IMR-90 (cell line): ENCODE measurements at regions not wholly inside any gene's neighbourhood (a gene's known extent, or its start where the extent isn't known, plus 50 kb on each side); places are given as distances from the start of the nearest gene placed in this dataset.

Experiments used
- ATAC-seq: fragments of 200-7000 bp; cut with Tn5 transposase; 2 replicates; pipeline ENCODE4 v1.9.1; 2020; ENCODE audit warnings: low read depth, mild to moderate bottlenecking, moderate library complexity
- BruUV-seq: library from RNA; stranded (reverse); fragments of 400-500 nt; replicated peaks from 2 replicates; lab custom pipeline; 2021; lab: Mats Ljungman, UMichigan
- CTCF ChIA-PET: fragments of 300-600 bp; formaldehyde crosslinking; extraction: SDS; loops from one replicate; lab custom pipeline; 2021; ENCODE audit warnings: antibody characterized with exemption; lab: Yijun Ruan, JAX
- POLR2A ChIA-PET: fragments of 300-600 bp; sonication (Branson Sonifier 250); formaldehyde crosslinking; loops from one replicate; lab custom pipeline; 2022; ENCODE audit warnings: antibody characterized with exemption; ENCODE audit not compliant: unreplicated experiment; lab: Charles Lee
- DNase-seq: peaks from one replicate; pipeline ENCODE4 v3.0.0; 2013
- H2AFZ ChIP-seq: replicated peaks from 2 replicates; pipeline ENCODE3; 2013; ENCODE audit warnings: low read length, mild to moderate bottlenecking; ENCODE audit not compliant: poor library complexity
- H2AK5ac ChIP-seq: 2 replicates; pipeline ENCODE4 v1.6.1; 2013; ENCODE audit warnings: low read depth, low read length, inconsistent platforms
- H2AK9ac ChIP-seq: replicated peaks from 2 replicates; pipeline ENCODE3; 2013; ENCODE audit warnings: mild to moderate bottlenecking, low read depth, low read length, moderate library complexity; ENCODE audit not compliant: poor library complexity
- H2BK120ac ChIP-seq: 2 replicates; pipeline ENCODE4 v1.6.1; 2013; ENCODE audit warnings: low read depth, low read length, inconsistent platforms
- H2BK15ac ChIP-seq: 3 replicates; pipeline ENCODE4 v1.6.1; 2013; ENCODE audit warnings: low read depth, low read length, inconsistent platforms
- H2BK20ac ChIP-seq: 2 replicates; pipeline ENCODE4 v1.6.1; 2013; ENCODE audit warnings: low read depth, mild to moderate bottlenecking, inconsistent platforms, low read length, moderate library complexity
- H2BK5ac ChIP-seq: 2 replicates; pipeline ENCODE4 v1.6.1; 2013; ENCODE audit warnings: mild to moderate bottlenecking, low read depth, low read length, inconsistent platforms; ENCODE audit not compliant: poor library complexity, severe bottlenecking
- H3K14ac ChIP-seq: replicated peaks from 2 replicates; pipeline ENCODE4 v1.6.1; 2013; ENCODE audit warnings: low read depth, low read length, inconsistent platforms
- H3K18ac ChIP-seq: 2 replicates; pipeline ENCODE4 v1.6.1; 2013; ENCODE audit warnings: low read depth, low read length, control low read depth
- H3K23ac ChIP-seq: 2 replicates; pipeline ENCODE4 v1.6.1; 2013; ENCODE audit warnings: low read depth, low read length, inconsistent platforms
- H3K27ac ChIP-seq: 2 replicates; pipeline ENCODE4 v1.5.1; 2013; ENCODE audit warnings: mild to moderate bottlenecking, control low read depth, low read length; ENCODE audit not compliant: insufficient read depth
- H3K27me3 ChIP-seq: 2 replicates; pipeline ENCODE4 v1.6.1; 2013; ENCODE audit warnings: low read length; ENCODE audit not compliant: control insufficient read depth, insufficient read depth
- H3K36me3 ChIP-seq: 2 replicates; pipeline ENCODE4 v1.6.1; 2013; ENCODE audit warnings: low read length, mixed read lengths; ENCODE audit not compliant: control insufficient read depth, insufficient read depth
- H3K4ac ChIP-seq: 2 replicates; pipeline ENCODE4 v1.6.1; 2013; ENCODE audit warnings: low read depth, low read length, inconsistent platforms
- H3K4me1 ChIP-seq: 2 replicates; pipeline ENCODE4 v1.6.1; 2013; ENCODE audit warnings: low read length, mixed read lengths; ENCODE audit not compliant: control insufficient read depth, insufficient read depth
- H3K4me2 ChIP-seq: 2 replicates; pipeline ENCODE4 v1.6.1; 2013; ENCODE audit warnings: low read depth, mild to moderate bottlenecking, control low read depth, low read length, moderate library complexity
- H3K4me3 ChIP-seq: 2 replicates; pipeline ENCODE4 v1.5.1; 2013; ENCODE audit warnings: low read depth, mild to moderate bottlenecking, control low read depth, low read length, moderate library complexity; ENCODE audit not compliant: insufficient read depth
- H3K56ac ChIP-seq: 2 replicates; pipeline ENCODE4 v1.6.1; 2013; ENCODE audit warnings: low read length, inconsistent platforms; ENCODE audit not compliant: insufficient read depth; ENCODE audit errors: extremely low read depth
- H3K79me1 ChIP-seq, 2 experiments: 2 replicates each; pipeline ENCODE4 v1.6.1; 2013; ENCODE audit warnings: low read length in 2 of 2, inconsistent platforms in 1 of 2, low read depth in 1 of 2
- H3K9ac ChIP-seq: 2 replicates; pipeline ENCODE4 v1.6.1; 2013; ENCODE audit warnings: low read depth, low read length, control low read depth
- H3K9me1 ChIP-seq: 2 replicates; pipeline ENCODE4 v1.6.1; 2013; ENCODE audit warnings: low read length, inconsistent platforms; ENCODE audit not compliant: insufficient read depth
- H3K9me3 ChIP-seq: 2 replicates; pipeline ENCODE4 v1.6.1; 2013; ENCODE audit warnings: low read length; ENCODE audit not compliant: control insufficient read depth, insufficient read depth
- H4K20me1 ChIP-seq: 2 replicates; pipeline ENCODE4 v1.6.1; 2013; ENCODE audit warnings: low read length, inconsistent platforms; ENCODE audit not compliant: insufficient read depth
- H4K5ac ChIP-seq: 2 replicates; pipeline ENCODE4 v1.6.1; 2013; ENCODE audit warnings: mild to moderate bottlenecking, low read depth, low read length, control low read depth
- H4K8ac ChIP-seq, 2 experiments: 2 replicates each; pipeline ENCODE4 v1.6.1; 2013; ENCODE audit warnings: low read depth in 2 of 2, low read length in 2 of 2, control low read depth in 1 of 2, inconsistent platforms in 1 of 2
- H4K91ac ChIP-seq: 2 replicates; pipeline ENCODE4 v1.6.1; 2013; ENCODE audit warnings: low read depth, low read length, inconsistent platforms; ENCODE audit not compliant: insufficient read depth
- MAFK ChIP-seq: IDR thresholded peaks from 2 replicates; pipeline ENCODE4 v1.6.1; 2012; ENCODE audit warnings: low read depth, low read length, improper control_type of control experiment
- MAZ ChIP-seq: IDR thresholded peaks from 2 replicates; pipeline ENCODE4 v1.6.1; 2012; ENCODE audit warnings: low read depth, mild to moderate bottlenecking, low read length, improper control_type of control experiment, moderate library complexity, borderline replicate concordance
- MXI1 ChIP-seq: IDR thresholded peaks from 2 replicates; pipeline ENCODE4 v1.6.1; 2012; ENCODE audit warnings: low read depth, mild to moderate bottlenecking, low read length, moderate library complexity, borderline replicate concordance
- SMC3 ChIP-seq: fragments of 150-350 bp; IDR thresholded peaks from 2 replicates; pipeline ENCODE4 v1.6.1; 2016; ENCODE audit warnings: low read depth, mild to moderate bottlenecking, antibody characterized with exemption, low read length, moderate library complexity
- USF2 ChIP-seq: fragments of 150-350 bp; IDR thresholded peaks from 2 replicates; pipeline ENCODE4 v1.6.1; 2017; ENCODE audit warnings: mild to moderate bottlenecking, antibody characterized with exemption, low read length, low read depth
- WGBS, 2 experiments: methylation state at CpG; one replicate each; pipeline versions ENCODE4 v1.1.5 to v1.1.7; 2013; ENCODE audit warnings: missing lambda C conversion rate in 2 of 2; ENCODE audit not compliant: insufficient read length in 1 of 2; ENCODE audit errors: extremely low coverage in 2 of 2; 5-methylcytosine and 5-hydroxymethylcytosine counted together
- dilution Hi-C: fragments of 300-500 bp; cut with HindIII; formaldehyde crosslinking; loops from one replicate; pipeline ENCODE4 v1.14.3; 2018; ENCODE audit warnings: low sequenced_read_pairs; ENCODE audit not compliant: unreplicated experiment
- in situ Hi-C: fragments of 300-500 bp; cut with MboI; formaldehyde crosslinking; loops from 3 replicates; pipeline ENCODE4 v1.14.3; 2019; ENCODE audit warnings: low sequenced_read_pairs, inconsistent platforms, mixed read lengths
- intact Hi-C: fragments of 100-400 bp; cut with micrococcal nuclease; formaldehyde crosslinking; loops from 2 replicates; pipeline ENCODE4 v1.10.0; 2022
- TF ChIP-seq, protein P1 (sequence below): conservative IDR thresholded peaks from 2 replicates; pipeline ENCODE4 v1.5.1; 2012; ENCODE audit warnings: mild to moderate bottlenecking, low read depth, low read length, improper control_type of control experiment

GRCh38 chr6:106913676-106914280, 60.8 kb downstream of the CD24 start:
- H3K4me1 ChIP-seq: no peaks in the 10 kb centered on the region
- H2AK9ac ChIP-seq: no peak overlapping the region
- H3K4ac ChIP-seq: no peak overlapping the region
- DNase-seq (no peak), ATAC-seq (no peak)
- no peak overlapping the region for H4K91ac ChIP-seq
- H3K27me3 ChIP-seq: peaks cover 1% of the 10 kb centered on the region; the same call in 1 of the 2 replicates
- H3K14ac ChIP-seq: no peak overlapping the region
- no peak overlapping the region for H2AK5ac ChIP-seq
- H2BK15ac ChIP-seq: no peak overlapping the region
- no peak overlapping the region for H2BK120ac ChIP-seq
- no peak overlapping the region for H3K27ac ChIP-seq
- no peaks in the 10 kb centered on the region for H4K20me1 ChIP-seq
- no peaks in the 10 kb centered on the region for H3K36me3 ChIP-seq
- ChIA-PET CTCF (interaction anchor here (0.6 kb wide), 1 partner anchor 269 kb away, joined by 6 read pairs; no protein-coding TSS in a partner anchor), POLR2A (no interaction called here)
- WGBS, 2 experiments: no CpG with 5 or more reads among the region's 5 CpGs
- no peak overlapping the region for H2BK20ac ChIP-seq
- H3K18ac ChIP-seq: no peak overlapping the region
- H3K4me3 ChIP-seq: no peak overlapping the region
- intact Hi-C loops: no loop called here
- TF ChIP-seq SMC3 (no peak), MXI1 (no peak), MAZ (no peak), MAFK (no peak), USF2 (no peak)
- TF ChIP-seq, protein P1, sequence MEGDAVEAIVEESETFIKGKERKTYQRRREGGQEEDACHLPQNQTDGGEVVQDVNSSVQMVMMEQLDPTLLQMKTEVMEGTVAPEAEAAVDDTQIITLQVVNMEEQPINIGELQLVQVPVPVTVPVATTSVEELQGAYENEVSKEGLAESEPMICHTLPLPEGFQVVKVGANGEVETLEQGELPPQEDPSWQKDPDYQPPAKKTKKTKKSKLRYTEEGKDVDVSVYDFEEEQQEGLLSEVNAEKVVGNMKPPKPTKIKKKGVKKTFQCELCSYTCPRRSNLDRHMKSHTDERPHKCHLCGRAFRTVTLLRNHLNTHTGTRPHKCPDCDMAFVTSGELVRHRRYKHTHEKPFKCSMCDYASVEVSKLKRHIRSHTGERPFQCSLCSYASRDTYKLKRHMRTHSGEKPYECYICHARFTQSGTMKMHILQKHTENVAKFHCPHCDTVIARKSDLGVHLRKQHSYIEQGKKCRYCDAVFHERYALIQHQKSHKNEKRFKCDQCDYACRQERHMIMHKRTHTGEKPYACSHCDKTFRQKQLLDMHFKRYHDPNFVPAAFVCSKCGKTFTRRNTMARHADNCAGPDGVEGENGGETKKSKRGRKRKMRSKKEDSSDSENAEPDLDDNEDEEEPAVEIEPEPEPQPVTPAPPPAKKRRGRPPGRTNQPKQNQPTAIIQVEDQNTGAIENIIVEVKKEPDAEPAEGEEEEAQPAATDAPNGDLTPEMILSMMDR: no peak
- no peaks in the 10 kb centered on the region for H3K79me1 ChIP-seq
- no peak overlapping the region for H2AFZ ChIP-seq
- H4K8ac ChIP-seq: no peak overlapping the region
- no peak overlapping the region for H4K5ac ChIP-seq
- H2BK5ac ChIP-seq: no peak overlapping the region
- H3K9ac ChIP-seq: no peak overlapping the region
- no TSS peak for BruUV-seq
- H3K4me2 ChIP-seq: no peak overlapping the region
- no peaks in the 10 kb centered on the region for H3K9me1 ChIP-seq
- in situ Hi-C loops: no loop called here
- no peaks in the 10 kb centered on the region for H3K9me3 ChIP-seq
- dilution Hi-C loops: no loop called here
- H3K56ac ChIP-seq: no peak overlapping the region
- no peak overlapping the region for H3K23ac ChIP-seq
